ENCODE measurements at regions not wholly inside any gene's neighbourhood (a gene's known extent, or its start where the extent isn't known, plus 50 kb on each side); places are given as distances from the start of the nearest gene placed in this dataset.

- TF ChIP-seq CTCF (IDR thresholded peaks at IDR 0.05) (no peak), POLR2A (IDR thresholded peaks at IDR 0.05) (no peak), POLR2AphosphoS5 (IDR thresholded peaks at IDR 0.05; ENCODE audit: insufficient read depth in 1 of 2, low read depth in 1 of 2) (no peak)
Observed at GRCh38 chr16:55008836-55009510, 78.3 kb downstream of the IRX5 start.

Measured in vagina (tissue), 2 donors.